GM12874 (cell line): ENCODE measurements at regions not wholly inside any gene's neighbourhood (a gene's known extent, or its start where the extent isn't known, plus 50 kb on each side); places are given as distances from the start of the nearest gene placed in this dataset.

Experiments used
- CTCF ChIP-seq: IDR thresholded peaks from 2 replicates; pipeline ENCODE4 v1.5.1; 2011; ENCODE audit warnings: low read depth, mild to moderate bottlenecking, control low read depth, low read length, moderate library complexity; ENCODE audit not compliant: insufficient read depth

GRCh38 chrX:106450405-106450804 lies 161.4 kb upstream of the RADX start:
- TF ChIP-seq CTCF: no peak

- TF ChIP-seq CTCF: no peak
These were observed 159.8 kb upstream of the RADX start for GRCh38 chrX:106451933-106452332.

DNA sequence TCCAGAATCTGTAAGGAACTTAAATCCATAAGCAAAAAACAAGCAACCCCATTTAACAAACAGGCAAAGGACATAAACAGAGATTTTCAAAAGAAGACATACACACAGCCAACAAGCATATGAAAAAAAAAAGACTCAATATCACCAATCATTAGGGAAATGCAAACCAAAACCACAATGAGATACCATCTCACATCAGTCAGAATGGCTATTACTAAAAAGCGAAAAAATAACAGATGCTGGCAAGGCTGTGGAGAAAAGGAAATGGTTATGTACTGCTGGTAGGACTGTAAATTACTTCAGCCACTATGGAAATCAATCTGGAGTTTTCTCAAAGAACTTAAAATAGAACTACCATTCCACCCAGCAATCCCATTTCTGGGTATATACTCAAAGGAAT lies 156.8 kb upstream of the RADX start:
- no peak for TF ChIP-seq CTCF

- TF ChIP-seq CTCF: no peak
These were observed 154.0 kb upstream of the RADX start for GRCh38 chrX:106457802-106458201.

DNA sequence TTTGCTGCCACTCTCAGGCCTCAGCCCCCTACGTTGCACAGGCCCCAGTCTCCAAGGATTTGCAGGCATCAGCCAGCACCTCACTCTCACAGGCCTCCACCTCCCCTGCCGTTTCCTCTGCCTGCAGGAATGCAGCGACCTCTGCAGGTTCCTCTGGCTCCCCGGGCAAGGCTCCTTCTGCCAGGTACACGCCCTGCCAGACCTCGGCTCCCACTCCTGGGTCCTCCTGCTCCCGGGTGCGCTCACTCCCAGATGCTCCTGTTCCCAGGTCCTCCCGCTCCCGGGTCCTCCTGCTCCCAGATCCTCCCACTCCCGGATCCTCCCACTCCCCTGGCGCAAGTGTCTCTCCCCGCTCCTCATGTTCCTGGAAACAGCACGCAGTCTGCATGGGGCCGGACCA lies 144.4 kb upstream of the RADX start:
- TF ChIP-seq CTCF: no peak

- no peak for TF ChIP-seq CTCF
These were observed 143.8 kb upstream of the RADX start for GRCh38 chrX:106467943-106468342.

DNA sequence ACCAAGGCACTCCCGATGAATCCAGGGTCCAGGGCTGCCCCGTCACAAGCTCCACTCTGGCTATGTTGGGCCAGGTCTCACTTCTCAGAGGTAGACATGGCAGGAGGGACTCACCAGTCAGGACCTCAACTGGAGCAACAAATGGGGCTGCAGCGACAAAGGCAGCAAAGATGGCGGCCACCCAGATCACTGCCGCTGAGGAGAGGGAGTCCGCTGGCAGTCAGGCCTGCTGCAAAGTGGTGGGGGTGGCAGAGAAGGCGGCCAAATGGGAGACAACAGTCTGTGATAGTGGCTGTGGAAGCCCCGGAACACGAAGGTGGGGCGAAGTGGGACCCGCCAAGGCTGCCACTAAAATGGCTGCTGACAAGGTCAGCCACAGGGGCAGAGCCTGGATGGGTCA lies 143.3 kb upstream of the RADX start:
- no peak for TF ChIP-seq CTCF

- no peak for TF ChIP-seq CTCF
These were observed 131.9 kb upstream of the RADX start for GRCh38 chrX:106479920-106480319.
